Smooth muscle cell (in vitro differentiated cells): ENCODE measurements at regions not wholly inside any gene's neighbourhood (a gene's known extent, or its start where the extent isn't known, plus 50 kb on each side); places are given as distances from the start of the nearest gene placed in this dataset.

Source experiments
- DNase-seq: peaks from one replicate; lab custom pipeline; 2025; ENCODE audit not compliant: unreplicated experiment; lab: John Stamatoyannopoulos, UW
- H2AFZ ChIP-seq: fragments of 200-600 bp; sonication (generic); 2 replicates; pipeline ENCODE4 v1.6.0; 2016; ENCODE audit warnings: antibody characterized with exemption, low read depth, mild to moderate bottlenecking
- H3F3A ChIP-seq: fragments of 200-600 bp; sonication (generic); 2 replicates; pipeline ENCODE4 v1.6.0; 2017; ENCODE audit warnings: antibody characterized with exemption, low read depth
- H3K27ac ChIP-seq: fragments of 200-600 bp; sonication (generic); 2 replicates; pipeline ENCODE4 v1.5.1; 2016; ENCODE audit warnings: low read depth, mild to moderate bottlenecking
- H3K27me3 ChIP-seq: fragments of 200-600 bp; sonication (generic); 2 replicates; pipeline ENCODE4 v1.6.1; 2016; ENCODE audit warnings: low read depth, mild to moderate bottlenecking
- H3K36me3 ChIP-seq: fragments of 200-600 bp; sonication (generic); 2 replicates; pipeline ENCODE4 v1.5.1; 2016; ENCODE audit warnings: low read depth
- H3K4me1 ChIP-seq: fragments of 200-600 bp; sonication (generic); 2 replicates; pipeline ENCODE4 v1.5.1; 2016; ENCODE audit warnings: low read depth
- H3K4me2 ChIP-seq: fragments of 200-600 bp; sonication (generic); 2 replicates; pipeline ENCODE4 v1.6.0; 2016; ENCODE audit warnings: mild to moderate bottlenecking
- H3K4me3 ChIP-seq: fragments of 200-600 bp; sonication (generic); 2 replicates; pipeline ENCODE4 v1.5.1; 2016; ENCODE audit warnings: mild to moderate bottlenecking
- H3K79me2 ChIP-seq: fragments of 200-600 bp; sonication (generic); 2 replicates; pipeline ENCODE4 v1.6.0; 2016; ENCODE audit warnings: low read depth, mild to moderate bottlenecking
- H3K9ac ChIP-seq: fragments of 200-600 bp; sonication (generic); 2 replicates; pipeline ENCODE4 v1.6.0; 2016; ENCODE audit warnings: low read depth
- H3K9me3 ChIP-seq: fragments of 200-600 bp; sonication (generic); replicated peaks from 2 replicates; pipeline ENCODE4 v1.5.1; 2016; ENCODE audit warnings: low read depth
- H4K20me1 ChIP-seq: fragments of 200-600 bp; sonication (generic); 2 replicates; pipeline ENCODE4 v1.6.0; 2016; ENCODE audit warnings: low read depth
- CTCF ChIP-seq: fragments of 200-600 bp; sonication (generic); IDR thresholded peaks from 2 replicates; pipeline ENCODE4 v1.5.1; 2017; ENCODE audit warnings: borderline replicate concordance, mild to moderate bottlenecking, antibody characterized with exemption; ENCODE audit not compliant: insufficient read depth, poor library complexity, severe bottlenecking
- WGBS: methylation state at CpG from one replicate; pipeline ENCODE4 v1.1.7; 2016; ENCODE audit warnings: low lambda C conversion rate; 5-methylcytosine and 5-hydroxymethylcytosine counted together

DNA sequence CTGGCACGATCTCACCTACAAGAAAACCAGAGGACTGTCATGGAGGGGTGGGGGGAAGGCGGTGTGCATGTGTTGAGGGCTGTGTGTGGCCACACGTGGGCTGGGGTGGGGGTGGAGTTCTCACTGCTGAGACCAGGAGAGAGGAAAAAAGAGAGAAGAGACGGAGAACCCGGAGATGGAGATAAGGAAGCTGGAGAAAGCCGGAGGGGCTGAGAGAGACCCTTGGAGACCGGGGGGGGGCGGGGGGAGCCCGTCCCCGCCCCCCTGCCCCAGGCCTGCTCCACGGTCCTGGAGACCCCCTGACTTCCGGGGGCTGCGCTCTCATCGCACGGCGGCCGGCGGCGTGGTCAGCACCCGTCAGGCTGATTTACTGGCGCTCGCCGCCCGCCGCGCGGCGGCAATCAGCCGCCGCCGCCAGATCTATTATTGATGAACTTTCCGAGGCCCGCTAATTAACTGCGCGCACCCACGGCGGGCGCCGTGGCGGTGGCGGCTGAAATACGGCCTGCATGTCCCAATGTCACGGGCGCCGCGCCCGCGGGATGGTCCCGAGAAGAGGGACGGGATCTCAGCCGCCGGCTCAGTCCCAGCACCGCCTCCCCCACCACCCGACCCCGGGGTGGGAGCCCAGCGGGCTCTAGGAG lies 187.4 kb downstream of the MN1 start:
- Histone ChIP-seq H3K27me3 (peaks cover 32% of the 10 kb centered on the region), H4K20me1 (no peaks in the 10 kb centered on the region), H3K79me2 (no peaks in the 10 kb centered on the region), H3K9me3 (no peaks in the 10 kb centered on the region), H3K36me3 (no peaks in the 10 kb centered on the region), H2AFZ (no peak overlapping the region), H3K9ac (no peak overlapping the region), H3K4me2 (peak overlapping the region; percentile 78), H3K27ac (no peak overlapping the region), H3K4me1 (no peaks in the 10 kb centered on the region), H3K4me3 (peak overlapping the region; percentile 30), H3F3A (no peaks in the 10 kb centered on the region)
- TF ChIP-seq CTCF, result no peak
- WGBS, result 34% methylated on average over 35 of the region's 56 CpGs
- no peak for DNase-seq

- Histone ChIP-seq H3F3A (no peaks in the 10 kb centered on the region), H3K4me1 (no peaks in the 10 kb centered on the region), H3K9ac (no peak overlapping the region), H4K20me1 (no peaks in the 10 kb centered on the region), H3K27ac (no peak overlapping the region), H3K9me3 (no peaks in the 10 kb centered on the region), H3K36me3 (no peaks in the 10 kb centered on the region), H3K4me3 (peak overlapping the region; percentile 30), H2AFZ (no peak overlapping the region), H3K4me2 (peak overlapping the region; percentile 78), H3K79me2 (no peaks in the 10 kb centered on the region), H3K27me3 (peaks cover 32% of the 10 kb centered on the region)
- no peak for DNase-seq
- no peak for TF ChIP-seq CTCF
- WGBS, result 73% methylated on average over 10 of the region's 10 CpGs
These were observed 186.9 kb downstream of the MN1 start for GRCh38 chr22:27614650-27615007.

DNA sequence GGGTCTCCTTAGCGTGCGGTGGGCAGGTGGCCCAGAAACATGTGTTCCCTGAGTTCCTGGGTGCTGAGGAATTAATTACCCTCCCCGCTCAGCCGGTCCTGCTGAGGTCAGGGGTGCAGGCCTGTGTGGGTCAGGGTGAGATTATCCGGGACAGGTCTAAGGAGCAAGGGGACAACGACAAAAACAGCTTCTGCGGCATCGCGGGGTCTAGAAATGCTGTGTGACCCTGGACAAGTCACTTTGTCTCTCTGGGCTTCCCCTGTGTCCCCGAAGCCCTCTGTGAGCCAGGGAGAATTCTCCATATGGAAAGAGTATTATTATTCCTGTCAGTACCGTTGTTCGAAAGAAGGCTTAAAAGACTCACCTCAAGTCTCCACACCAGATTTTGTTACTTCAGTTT lies 186.1 kb downstream of the MN1 start:
- Histone ChIP-seq H3K79me2 (no peaks in the 10 kb centered on the region), H2AFZ (no peak overlapping the region), H3K27ac (no peak overlapping the region), H3K27me3 (peaks cover 32% of the 10 kb centered on the region), H3K4me2 (no peak overlapping the region), H3F3A (no peaks in the 10 kb centered on the region), H3K4me3 (no peak overlapping the region), H3K4me1 (no peaks in the 10 kb centered on the region), H3K36me3 (no peaks in the 10 kb centered on the region), H3K9ac (no peak overlapping the region), H4K20me1 (no peaks in the 10 kb centered on the region), H3K9me3 (no peaks in the 10 kb centered on the region)
- 96% methylated on average over 12 of the region's 12 CpGs for WGBS
- no peak for DNase-seq
- no peak for TF ChIP-seq CTCF

GRCh38 chr22:27616033-27616432 lies 185.5 kb downstream of the MN1 start:
- no peak overlapping the region for H3K27ac ChIP-seq
- H3F3A ChIP-seq, result no peaks in the 10 kb centered on the region
- H3K9me3 ChIP-seq, result no peaks in the 10 kb centered on the region
- H3K4me3 ChIP-seq, result no peak overlapping the region
- no peaks in the 10 kb centered on the region for H3K36me3 ChIP-seq
- peaks cover 32% of the 10 kb centered on the region for H3K27me3 ChIP-seq
- no peaks in the 10 kb centered on the region for H3K4me1 ChIP-seq
- H2AFZ ChIP-seq, result no peak overlapping the region
- 90% methylated on average over 3 of the region's 3 CpGs for WGBS
- no peaks in the 10 kb centered on the region for H4K20me1 ChIP-seq
- no peaks in the 10 kb centered on the region for H3K79me2 ChIP-seq
- H3K9ac ChIP-seq, result no peak overlapping the region
- no peak for TF ChIP-seq CTCF
- DNase-seq, result no peak
- no peak overlapping the region for H3K4me2 ChIP-seq
